Stimulated activated CD4-positive, alpha-beta T cell treated with anti-CD3 and anti-CD28 coated beads, Interleukin-2, amount 100 ng/mL, for 48 hours (primary cell): ENCODE measurements at regions not wholly inside any gene's neighbourhood (a gene's known extent, or its start where the extent isn't known, plus 50 kb on each side); places are given as distances from the start of the nearest gene placed in this dataset.

Experiments used
- DNase-seq, 2 donors: peaks; one replicate each; pipeline ENCODE4 v3.0.0-alpha.2; 2020

- no peak for DNase-seq
Observed at GRCh38 chr13:50697746-50698539, 145.5 kb downstream of the DLEU7 start.

- DNase-seq: no peak
Observed at GRCh38 chr13:50699874-50700663, 143.4 kb downstream of the DLEU7 start.

- no peak for DNase-seq
Observed at GRCh38 chr13:50700664-50701305, 142.7 kb downstream of the DLEU7 start.

- no peak for DNase-seq
Observed at GRCh38 chr13:50701469-50701868, 142.0 kb downstream of the DLEU7 start.

GRCh38 chr13:50706505-50706904 lies 137.0 kb downstream of the DLEU7 start:
- no peak for DNase-seq

- DNase-seq: no peak
Observed at GRCh38 chr13:50707628-50708027, 135.9 kb downstream of the DLEU7 start.

GRCh38 chr13:50708461-50708860 lies 135.0 kb downstream of the DLEU7 start:
- no peak for DNase-seq

- no peak for DNase-seq
Observed at GRCh38 chr13:50709058-50709457, 134.4 kb downstream of the DLEU7 start.

GRCh38 chr13:50711131-50711815 lies 132.2 kb downstream of the DLEU7 start:
- no peak for DNase-seq

- no peak for DNase-seq
Observed at GRCh38 chr13:50711996-50712395, 131.5 kb downstream of the DLEU7 start.

- DNase-seq: no peak
Observed at GRCh38 chr13:50712456-50712855, 131.0 kb downstream of the DLEU7 start.

GRCh38 chr13:50712881-50713280 lies 130.6 kb downstream of the DLEU7 start:
- DNase-seq: no peak

GRCh38 chr13:50713523-50714248 lies 129.8 kb downstream of the DLEU7 start:
- no peak for DNase-seq

- no peak for DNase-seq
Observed at GRCh38 chr13:50714891-50715290, 128.6 kb downstream of the DLEU7 start.

- no peak for DNase-seq
Observed at GRCh38 chr13:50715402-50716146, 127.9 kb downstream of the DLEU7 start.

- DNase-seq: no peak
Observed at GRCh38 chr13:50720861-50721671, 122.4 kb downstream of the DLEU7 start.

- DNase-seq: no peak
Observed at GRCh38 chr13:50721672-50721992, 121.9 kb downstream of the DLEU7 start.

GRCh38 chr13:50722440-50723125 lies 120.9 kb downstream of the DLEU7 start:
- DNase-seq: no peak

- no peak for DNase-seq
Observed at GRCh38 chr13:50724438-50724837, 119.1 kb downstream of the DLEU7 start.

GRCh38 chr13:50724913-50725312 lies 118.6 kb downstream of the DLEU7 start:
- DNase-seq: no peak
